Psoas muscle (tissue), 7 donors: ENCODE measurements at regions not wholly inside any gene's neighbourhood (a gene's known extent, or its start where the extent isn't known, plus 50 kb on each side); places are given as distances from the start of the nearest gene placed in this dataset.

Experiments used
- ATAC-seq, 4 donors: fragments of 200-7000 bp; cut with Tn5 transposase; one replicate each; pipeline ENCODE4 v1.9.1; 2020; ENCODE audit warnings: moderate library complexity in 3 of 4, mild to moderate bottlenecking in 2 of 4
- DNase-seq, 2 donors: peaks; one replicate each; pipeline ENCODE4 v3.0.0-alpha.2; 2020
- H3K27ac ChIP-seq: fragments of 200-600 bp; one replicate; pipeline ENCODE4 v1.8.0; 2022
- H3K27me3 ChIP-seq, 3 donors: fragments of 200-600 bp in 1 of 3; one replicate each; pipeline versions ENCODE4 v1.6.1 to v1.8.0; 2013 to 2022; ENCODE audit warnings: low read length in 2 of 3, mild to moderate bottlenecking in 2 of 3, moderate library complexity in 1 of 3; ENCODE audit not compliant: insufficient read depth in 3 of 3
- H3K36me3 ChIP-seq, 2 donors: fragments of 200-600 bp in 1 of 2; one replicate each; pipeline versions ENCODE4 v1.6.1 to v1.8.0; 2013 to 2022; ENCODE audit warnings: low read depth in 1 of 2, mild to moderate bottlenecking in 1 of 2, moderate library complexity in 1 of 2; ENCODE audit not compliant: insufficient read depth in 1 of 2
- H3K4me1 ChIP-seq: fragments of 200-600 bp; one replicate; pipeline ENCODE4 v1.8.0; 2022
- H3K4me3 ChIP-seq: fragments of 200-600 bp; one replicate; pipeline ENCODE4 v1.8.0; 2022; ENCODE audit warnings: mild to moderate bottlenecking
- H3K9me3 ChIP-seq: fragments of 200-600 bp; one replicate; pipeline ENCODE4 v1.8.0; 2022
- CTCF ChIP-seq: fragments of 200-600 bp; IDR thresholded peaks from one replicate; pipeline ENCODE4 v1.8.0; 2022; ENCODE audit warnings: antibody characterized with exemption
- WGBS, 3 donors: extraction: QIAGEN DNeasy Blood & Tissue Kit; methylation state at CpG; one replicate each; pipeline versions ENCODE4 v1.1.6 to v1.1.7; 2013; 5-methylcytosine and 5-hydroxymethylcytosine counted together
- intact Hi-C, 2 donors: fragments of 100-400 bp; cut with DNase I; formaldehyde crosslinking; loops; one replicate each; pipeline versions ENCODE4 v1.11.0 to v1.14.2; 2022
- donor health status: healthy with polysubstance abuse.
- donor health status: DM: no; HTN: no; CAD: no; lungs with moderate emphysema.
- donor health status: Bipolar disorder and iron deficiency.
- donor health status: healthy.
- donor health status: DM: yes; HTN: yes; CAD: no.
- donor health status: DM: no; HTN: no; CAD: no.
- donor health status: DM: yes; HTN: yes; CAD: no.

GRCh38 chr15:38041576-38041975 is 107.1 kb downstream of the TMCO5A start:
- H3K9me3 ChIP-seq = no peaks in the 10 kb centered on the region
- WGBS, 3 donors = 51 to 58% (median 55%) methylated on average over 2 of the region's 2 CpGs
- no peak for ATAC-seq

GRCh38 chr15:38042211-38042610 is 107.8 kb downstream of the TMCO5A start:
- TF ChIP-seq CTCF = no peak
- Histone ChIP-seq H3K4me3 (no peak overlapping the region), H3K27me3 (peaks cover 0 to 3% (median 0%) of the 10 kb centered on the region in 3 donors), H3K36me3 (no peaks in the 10 kb centered on the region), H3K9me3 (no peaks in the 10 kb centered on the region), H3K4me1 (no peaks in the 10 kb centered on the region), H3K27ac (no peak overlapping the region)
- intact Hi-C loops = no loop called here
- no peak for DNase-seq
- no peak for ATAC-seq
- 64 to 72% (median 71%) methylated on average over 1 of the region's 1 CpG for WGBS, 3 donors

More at GRCh38 chr15:38041576-38041975, 107.1 kb downstream of the TMCO5A start:
- no peak overlapping the region for H3K4me3 ChIP-seq
- peaks cover 0 to 3% (median 0%) of the 10 kb centered on the region in 3 donors for H3K27me3 ChIP-seq
- H3K27ac ChIP-seq = no peak overlapping the region
- H3K4me1 ChIP-seq = no peaks in the 10 kb centered on the region
- TF ChIP-seq CTCF = no peak
- no peaks in the 10 kb centered on the region for H3K36me3 ChIP-seq
- intact Hi-C loops = no loop called here
- no peak for DNase-seq

GRCh38 chr15:38042707-38043445 is 108.4 kb downstream of the TMCO5A start:
- Histone ChIP-seq H3K27me3 (no peaks in the 10 kb centered on the region), H3K36me3 (no peaks in the 10 kb centered on the region), H3K27ac (no peak overlapping the region), H3K9me3 (no peaks in the 10 kb centered on the region), H3K4me1 (no peaks in the 10 kb centered on the region), H3K4me3 (no peak overlapping the region)
- no peak for TF ChIP-seq CTCF
- ATAC-seq (no peak), DNase-seq (no peak)
- WGBS, 3 donors = 61 to 64% (median 62%) methylated on average over 9 of the region's 9 CpGs
- intact Hi-C loops = no loop called here

- 84 to 89% (median 85%) methylated on average over 4 of the region's 4 CpGs for WGBS, 3 donors
- H3K9me3 ChIP-seq = no peaks in the 10 kb centered on the region
- H3K4me3 ChIP-seq = no peak overlapping the region
- H3K27me3 ChIP-seq = no peaks in the 10 kb centered on the region
- intact Hi-C loops = no loop called here
- ATAC-seq (no peak), DNase-seq (no peak)
- H3K4me1 ChIP-seq = no peaks in the 10 kb centered on the region
- no peaks in the 10 kb centered on the region for H3K36me3 ChIP-seq
- H3K27ac ChIP-seq = no peak overlapping the region
- TF ChIP-seq CTCF = no peak
Observed at GRCh38 chr15:38046257-38047051, 112.0 kb downstream of the TMCO5A start.
